CD8-positive, alpha-beta memory T cell (primary cell): ENCODE measurements at regions not wholly inside any gene's neighbourhood (a gene's known extent, or its start where the extent isn't known, plus 50 kb on each side); places are given as distances from the start of the nearest gene placed in this dataset.

Experiments used
- CTCF ChIA-PET: fragments of 350-600 bp; sonication (Branson Sonifier 250); formaldehyde crosslinking; loops from one replicate; lab custom pipeline; 2021; ENCODE audit warnings: antibody characterized with exemption; lab: Charles Lee
- POLR2A ChIA-PET: fragments of 350-600 bp; sonication (Branson Sonifier 250); formaldehyde crosslinking; loops from one replicate; lab custom pipeline; 2021; ENCODE audit warnings: antibody characterized with exemption; lab: Charles Lee
- DNase-seq, 5 donors: peaks; one replicate each; pipeline versions ENCODE4 v3.0.0 to v3.0.0-alpha.2; 2020 to 2022; ENCODE audit warnings: mixed read lengths in 1 of 5
- H3K27ac ChIP-seq: one replicate; pipeline ENCODE4 v1.7.0; 2013; ENCODE audit warnings: low read depth, mild to moderate bottlenecking, low read length, moderate library complexity
- H3K27me3 ChIP-seq: 2 replicates; pipeline ENCODE4 v1.7.0; 2013; ENCODE audit warnings: low read length, mild to moderate bottlenecking; ENCODE audit not compliant: insufficient read depth, poor library complexity, severe bottlenecking
- H3K36me3 ChIP-seq: 2 replicates; pipeline ENCODE4 v1.7.0; 2013; ENCODE audit warnings: mild to moderate bottlenecking, low read length, moderate library complexity; ENCODE audit not compliant: insufficient read depth
- H3K4me1 ChIP-seq: 2 replicates; pipeline ENCODE4 v1.7.0; 2013; ENCODE audit warnings: mild to moderate bottlenecking, low read length, moderate library complexity; ENCODE audit not compliant: insufficient read depth
- H3K4me3 ChIP-seq: 2 replicates; pipeline ENCODE4 v1.7.0; 2013; ENCODE audit warnings: mild to moderate bottlenecking, low read length
- H3K9me3 ChIP-seq: 2 replicates; pipeline ENCODE4 v1.7.0; 2013; ENCODE audit warnings: mild to moderate bottlenecking, low read length
- H3K27ac Mint-ChIP-seq, 8 donors: one replicate each; pipeline ENCODE4 v1.8.0; 2020 to 2021; ENCODE audit warnings: mixed read lengths in 8 of 8, mild to moderate bottlenecking in 6 of 8, inconsistent platforms in 3 of 8, moderate library complexity in 3 of 8
- H3K27me3 Mint-ChIP-seq, 2 donors: one replicate each; pipeline ENCODE4 v1.8.0; 2020 to 2021; ENCODE audit warnings: mixed read lengths in 2 of 2, mild to moderate bottlenecking in 1 of 2, moderate library complexity in 1 of 2
- H3K36me3 Mint-ChIP-seq, 3 donors: one replicate each; pipeline ENCODE4 v1.8.0; 2020 to 2021; ENCODE audit warnings: mixed read lengths in 3 of 3, inconsistent platforms in 1 of 3, mild to moderate bottlenecking in 1 of 3
- H3K4me1 Mint-ChIP-seq, 3 donors: one replicate each; pipeline ENCODE4 v1.8.0; 2020 to 2021; ENCODE audit warnings: mixed read lengths in 3 of 3, inconsistent platforms in 1 of 3, mild to moderate bottlenecking in 1 of 3
- H3K4me3 Mint-ChIP-seq, 7 donors: one replicate each; pipeline ENCODE4 v1.8.0; 2020 to 2021; ENCODE audit warnings: mixed read lengths in 7 of 7, mild to moderate bottlenecking in 6 of 7, moderate library complexity in 4 of 7, inconsistent platforms in 2 of 7
- H3K9me3 Mint-ChIP-seq, 5 donors: one replicate each; pipeline ENCODE4 v1.8.0; 2020 to 2022; ENCODE audit warnings: mixed read lengths in 5 of 5, mild to moderate bottlenecking in 3 of 5, moderate library complexity in 2 of 5, inconsistent platforms in 1 of 5

- H3K36me3 ChIP-seq = no peaks in the 10 kb centered on the region
- no peak overlapping the region for H3K4me3 ChIP-seq
- H3K4me1 ChIP-seq = no peaks in the 10 kb centered on the region
- H3K27ac ChIP-seq = no peak overlapping the region
- Mint-ChIP-seq H3K36me3 (no peaks in the 10 kb centered on the region), H3K27ac (no peak overlapping the region), H3K27me3 (peaks cover 13 to 14% of the 10 kb centered on the region in 2 donors), H3K4me3 (no peak overlapping the region), H3K4me1 (no peaks in the 10 kb centered on the region), H3K9me3 (no peaks in the 10 kb centered on the region)
- ChIA-PET POLR2A (interaction anchor here (0.6 kb wide), 1 partner anchor 85 kb away, joined by 3 read pairs; no protein-coding TSS in a partner anchor), CTCF (no interaction called here)
- H3K27me3 ChIP-seq = no peaks in the 10 kb centered on the region
- no peaks in the 10 kb centered on the region for H3K9me3 ChIP-seq
- no peak for DNase-seq
Measured at GRCh38 chr15:69843900-69844304, 253.8 kb downstream of the TLE3 start.

DNA sequence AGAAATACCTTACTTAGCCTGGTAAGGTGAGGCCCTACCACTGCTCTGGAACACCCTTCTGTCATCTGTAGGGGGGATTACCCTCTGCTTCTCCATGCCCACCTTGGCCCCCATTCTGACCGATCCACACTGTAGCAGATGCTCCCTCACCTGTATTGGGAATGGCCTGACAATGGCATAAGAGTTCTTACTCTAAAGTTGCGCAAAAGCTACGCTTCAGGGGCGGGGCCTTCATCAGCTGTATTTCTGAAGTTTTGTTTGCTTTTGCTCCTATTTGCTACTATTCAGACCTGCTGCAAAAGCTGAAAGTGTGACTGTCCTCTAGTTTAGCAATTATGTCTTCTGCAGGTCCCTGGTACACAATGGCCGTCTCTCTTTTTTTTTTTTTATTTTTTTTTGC is 252.6 kb downstream of the TLE3 start:
- Mint-ChIP-seq H3K9me3 (no peaks in the 10 kb centered on the region), H3K4me3 (no peak overlapping the region)
- CTCF ChIA-PET = no interaction called here

DNA sequence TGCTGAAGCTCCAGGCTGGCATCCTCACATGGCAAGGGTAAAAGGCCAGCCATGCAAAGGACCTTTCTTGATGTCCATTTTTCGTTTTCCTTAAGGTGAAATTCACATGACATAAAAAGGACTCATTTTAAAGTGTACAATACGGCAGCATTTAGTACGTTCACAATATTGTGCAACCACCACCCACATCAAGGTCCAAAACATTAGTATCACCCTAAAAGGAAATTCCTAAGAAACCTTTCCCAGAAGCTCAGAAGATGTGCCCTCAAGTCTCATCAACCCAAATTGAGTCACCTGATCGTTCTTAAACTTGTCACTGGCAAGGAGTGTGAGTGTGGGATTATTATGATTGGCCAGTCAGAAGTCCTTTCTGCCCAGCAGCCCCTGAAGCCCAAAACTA is 250.1 kb downstream of the TLE3 start:
- ChIA-PET POLR2A (no interaction called here), CTCF (no interaction called here)
- no peaks in the 10 kb centered on the region for H3K4me1 ChIP-seq
- H3K36me3 ChIP-seq = no peaks in the 10 kb centered on the region
- Mint-ChIP-seq H3K4me1 (no peaks in the 10 kb centered on the region), H3K36me3 (no peaks in the 10 kb centered on the region), H3K4me3 (no peak overlapping the region), H3K27me3 (peaks cover 12 to 14% of the 10 kb centered on the region in 2 donors), H3K27ac (no peak overlapping the region), H3K9me3 (no peaks in the 10 kb centered on the region)
- H3K27ac ChIP-seq = no peak overlapping the region
- H3K27me3 ChIP-seq = no peaks in the 10 kb centered on the region
- no peaks in the 10 kb centered on the region for H3K9me3 ChIP-seq
- no peak for DNase-seq
- H3K4me3 ChIP-seq = no peak overlapping the region

More for the DNA sequence above, 252.6 kb downstream of the TLE3 start:
- peaks cover 13 to 14% of the 10 kb centered on the region in 2 donors for H3K27me3 Mint-ChIP-seq
- Histone ChIP-seq H3K4me3 (no peak overlapping the region), H3K4me1 (no peaks in the 10 kb centered on the region), H3K27ac (no peak overlapping the region), H3K9me3 (no peaks in the 10 kb centered on the region), H3K27me3 (no peaks in the 10 kb centered on the region), H3K36me3 (no peaks in the 10 kb centered on the region)
- POLR2A ChIA-PET = no interaction called here
- H3K27ac Mint-ChIP-seq = no peak overlapping the region
- no peak for DNase-seq
- H3K36me3 Mint-ChIP-seq = no peaks in the 10 kb centered on the region
- no peaks in the 10 kb centered on the region for H3K4me1 Mint-ChIP-seq

DNA sequence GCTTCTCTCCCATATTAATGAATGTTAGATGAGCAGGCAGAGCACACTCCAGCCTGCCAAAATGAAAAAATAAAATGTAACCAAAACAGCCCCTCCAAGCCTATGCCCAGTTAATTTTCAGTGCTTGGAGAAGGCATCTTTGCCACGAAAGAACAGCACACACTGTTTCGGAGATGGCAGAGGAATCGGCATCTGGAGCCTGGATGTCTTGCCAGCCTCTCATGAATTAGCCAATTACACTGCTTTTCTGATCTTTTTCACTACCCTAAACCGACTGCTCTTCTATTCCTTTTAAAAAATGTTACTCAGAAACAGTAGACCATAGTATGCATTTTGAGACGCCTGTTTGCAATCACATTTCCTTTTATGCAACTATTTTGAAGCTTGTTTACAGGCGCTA is 249.6 kb downstream of the TLE3 start:
- no peaks in the 10 kb centered on the region for H3K36me3 ChIP-seq
- no peaks in the 10 kb centered on the region for H3K9me3 ChIP-seq
- Mint-ChIP-seq H3K27me3 (peaks cover 8 to 14% of the 10 kb centered on the region in 2 donors), H3K4me3 (no peak overlapping the region), H3K27ac (no peak overlapping the region), H3K4me1 (no peaks in the 10 kb centered on the region), H3K9me3 (no peaks in the 10 kb centered on the region), H3K36me3 (no peaks in the 10 kb centered on the region)
- no peaks in the 10 kb centered on the region for H3K4me1 ChIP-seq
- no peak overlapping the region for H3K4me3 ChIP-seq
- DNase-seq = no peak
- no peak overlapping the region for H3K27ac ChIP-seq
- H3K27me3 ChIP-seq = no peaks in the 10 kb centered on the region
- CTCF ChIA-PET = no interaction called here
- POLR2A ChIA-PET = no interaction called here

GRCh38 chr15:69848551-69849231 is 249.0 kb downstream of the TLE3 start:
- Mint-ChIP-seq H3K36me3 (no peaks in the 10 kb centered on the region), H3K27me3 (peaks cover 5 to 14% of the 10 kb centered on the region in 2 donors), H3K4me1 (no peaks in the 10 kb centered on the region), H3K4me3 (no peak overlapping the region), H3K27ac (no peak overlapping the region), H3K9me3 (no peaks in the 10 kb centered on the region)
- ChIA-PET POLR2A (no interaction called here), CTCF (no interaction called here)
- no peak for DNase-seq
- Histone ChIP-seq H3K27me3 (no peaks in the 10 kb centered on the region), H3K36me3 (no peaks in the 10 kb centered on the region), H3K4me3 (no peak overlapping the region), H3K27ac (no peak overlapping the region), H3K9me3 (no peaks in the 10 kb centered on the region), H3K4me1 (no peaks in the 10 kb centered on the region)

GRCh38 chr15:69849232-69849610 is 248.5 kb downstream of the TLE3 start:
- Mint-ChIP-seq H3K36me3 (no peaks in the 10 kb centered on the region), H3K27me3 (peaks cover 5 to 11% of the 10 kb centered on the region in 2 donors), H3K4me1 (no peaks in the 10 kb centered on the region), H3K27ac (peak overlapping the region in 1 of 8 donors; percentile 40), H3K9me3 (no peaks in the 10 kb centered on the region), H3K4me3 (no peak overlapping the region)
- ChIA-PET CTCF (no interaction called here), POLR2A (no interaction called here)
- Histone ChIP-seq H3K36me3 (no peaks in the 10 kb centered on the region), H3K27me3 (no peaks in the 10 kb centered on the region), H3K4me3 (no peak overlapping the region), H3K9me3 (no peaks in the 10 kb centered on the region), H3K4me1 (no peaks in the 10 kb centered on the region), H3K27ac (no peak overlapping the region)
- DNase-seq = no peak

- Mint-ChIP-seq H3K9me3 (no peaks in the 10 kb centered on the region), H3K27ac (no peak overlapping the region), H3K4me3 (no peak overlapping the region), H3K4me1 (peaks cover 1 to 6% (median 3%) of the 10 kb centered on the region in 3 donors), H3K27me3 (peaks cover 5 to 8% of the 10 kb centered on the region in 2 donors), H3K36me3 (no peaks in the 10 kb centered on the region)
- Histone ChIP-seq H3K4me3 (no peak overlapping the region), H3K27me3 (no peaks in the 10 kb centered on the region), H3K36me3 (no peaks in the 10 kb centered on the region), H3K27ac (no peak overlapping the region), H3K9me3 (no peaks in the 10 kb centered on the region), H3K4me1 (peaks cover 3% of the 10 kb centered on the region)
- CTCF ChIA-PET = no interaction called here
- POLR2A ChIA-PET = interaction anchor here (0.5 kb wide), 1 partner anchor 379 kb away, joined by 3 read pairs; no protein-coding TSS in a partner anchor
- DNase-seq = no peak
Measured at GRCh38 chr15:69852482-69852881, 245.2 kb downstream of the TLE3 start.

DNA sequence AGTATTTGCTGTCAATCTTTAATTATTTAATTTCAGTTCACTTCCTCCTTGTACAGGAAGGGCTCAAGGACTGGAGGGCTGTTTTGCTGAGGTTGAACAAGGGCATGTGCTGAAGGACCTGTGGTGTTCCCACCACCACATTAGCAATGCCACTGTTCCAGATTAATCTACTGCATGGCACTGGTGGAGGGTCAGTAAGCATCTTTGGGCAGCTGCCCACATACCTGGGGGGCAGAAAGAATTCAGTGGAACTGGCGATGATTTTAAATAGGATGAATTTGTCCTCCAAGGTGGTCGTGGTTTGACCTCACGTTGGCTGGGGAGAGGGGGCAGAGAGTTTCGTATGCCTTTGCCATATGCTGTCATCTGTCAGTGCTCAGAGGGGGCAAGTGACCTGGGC is 244.8 kb downstream of the TLE3 start:
- H3K9me3 ChIP-seq = no peaks in the 10 kb centered on the region
- H3K4me1 ChIP-seq = peaks cover 7% of the 10 kb centered on the region
- Mint-ChIP-seq H3K4me3 (no peak overlapping the region), H3K9me3 (no peaks in the 10 kb centered on the region), H3K36me3 (no peaks in the 10 kb centered on the region), H3K27me3 (peaks cover 4 to 9% of the 10 kb centered on the region in 2 donors), H3K4me1 (peaks cover 6 to 11% (median 7%) of the 10 kb centered on the region in 3 donors), H3K27ac (no peak overlapping the region)
- POLR2A ChIA-PET = interaction anchor here (0.5 kb wide), 1 partner anchor 380 kb away, joined by 3 read pairs; no protein-coding TSS in a partner anchor
- no peaks in the 10 kb centered on the region for H3K36me3 ChIP-seq
- no peak for DNase-seq
- CTCF ChIA-PET = no interaction called here
- no peak overlapping the region for H3K27ac ChIP-seq
- H3K4me3 ChIP-seq = no peak overlapping the region
- no peaks in the 10 kb centered on the region for H3K27me3 ChIP-seq
